Keratinocyte (primary cell): ENCODE measurements at regions not wholly inside any gene's neighbourhood (a gene's known extent, or its start where the extent isn't known, plus 50 kb on each side); places are given as distances from the start of the nearest gene placed in this dataset.

ENCODE experiments used
- DNase-seq: peaks from one replicate; pipeline ENCODE4 v3.0.0-alpha.2; 2011; ENCODE audit warnings: low read depth, missing footprints, low spot score
- FAIRE-seq: peaks from 2 replicates; lab custom pipeline; 2011; peaks lifted over from hg19 to GRCh38; lab: Jason Lieb, UNC
- H2AFZ ChIP-seq: 2 replicates; pipeline ENCODE4 v1.6.0; 2012; ENCODE audit warnings: low read length, control low read depth, inconsistent platforms; ENCODE audit not compliant: control insufficient read depth
- H3K27ac ChIP-seq: 2 replicates; pipeline ENCODE4 v1.5.1; 2011; ENCODE audit warnings: low read length; ENCODE audit not compliant: control insufficient read depth, insufficient read depth
- H3K27me3 ChIP-seq: 3 replicates; pipeline ENCODE4 v1.6.0; 2011; ENCODE audit warnings: low read length; ENCODE audit not compliant: control insufficient read depth, insufficient read depth; ENCODE audit errors: extremely low read depth
- H3K36me3 ChIP-seq, 2 experiments: 2 replicates in 1 of 2; 3 replicates in 1 of 2; pipeline ENCODE4 v1.5.1; 2011; ENCODE audit warnings: low read length in 2 of 2, mild to moderate bottlenecking in 1 of 2; ENCODE audit not compliant: control insufficient read depth in 2 of 2, insufficient read depth in 2 of 2; ENCODE audit errors: extremely low read depth in 1 of 2
- H3K4me1 ChIP-seq: 3 replicates; pipeline ENCODE4 v1.5.1; 2011; ENCODE audit warnings: low read length; ENCODE audit not compliant: control insufficient read depth, insufficient read depth; ENCODE audit errors: extremely low read depth
- H3K4me2 ChIP-seq: 3 replicates; pipeline ENCODE4 v1.6.0; 2011; ENCODE audit warnings: low read depth, low read length; ENCODE audit not compliant: control insufficient read depth, insufficient read depth; ENCODE audit errors: extremely low read depth
- H3K4me3 ChIP-seq, 3 experiments: fragments of 200-600 bp in 1 of 3; sonication (generic) in 1 of 3; 2 replicates in 2 of 3; 3 replicates in 1 of 3; pipeline ENCODE4 v1.5.1; 2011 to 2016; ENCODE audit warnings: low read length in 3 of 3, mild to moderate bottlenecking in 3 of 3, control low read depth in 2 of 3, inconsistent platforms in 1 of 3, low read depth in 1 of 3, mixed read lengths in 1 of 3, mixed run types in 1 of 3, moderate library complexity in 1 of 3; ENCODE audit not compliant: control insufficient read depth in 2 of 3, insufficient read depth in 2 of 3; ENCODE audit errors: extremely low read depth in 1 of 3
- H3K79me2 ChIP-seq: 2 replicates; pipeline ENCODE4 v1.6.0; 2012; ENCODE audit warnings: low read length; ENCODE audit not compliant: control insufficient read depth, insufficient read depth
- H3K9ac ChIP-seq: 3 replicates; pipeline ENCODE4 v1.6.0; 2011; ENCODE audit warnings: low read length; ENCODE audit not compliant: control insufficient read depth, insufficient read depth; ENCODE audit errors: extremely low read depth
- H3K9me1 ChIP-seq: 3 replicates; pipeline ENCODE4 v1.6.0; 2011; ENCODE audit warnings: low read length; ENCODE audit not compliant: control insufficient read depth, insufficient read depth; ENCODE audit errors: extremely low read depth
- H3K9me3 ChIP-seq: 2 replicates; pipeline ENCODE4 v1.5.1; 2012; ENCODE audit warnings: low read depth, low read length; ENCODE audit not compliant: control insufficient read depth
- H4K20me1 ChIP-seq: 3 replicates; pipeline ENCODE4 v1.6.0; 2011; ENCODE audit warnings: low read length; ENCODE audit not compliant: control insufficient read depth, insufficient read depth; ENCODE audit errors: extremely low read depth
- EZH2 ChIP-seq: IDR thresholded peaks from one replicate; pipeline ENCODE4 v1.6.1; 2012; ENCODE audit warnings: inconsistent platforms, mild to moderate bottlenecking, low read length, moderate library complexity
- dilution Hi-C: fragments of 300-500 bp; cut with MboI; formaldehyde crosslinking; loops from one replicate; pipeline ENCODE4 v1.7.0; 2020; ENCODE audit warnings: low sequenced_read_pairs; ENCODE audit not compliant: extremely low pct_ligation_motif_present
- TF ChIP-seq, protein P1 (sequence below), 3 experiments: IDR thresholded peaks in 1 of 3; conservative IDR thresholded peaks in 1 of 3; optimal IDR thresholded peaks in 1 of 3; 2 replicates in 2 of 3; 3 replicates in 1 of 3; pipeline versions ENCODE3 to v1.5.1; 2011; ENCODE audit warnings: low read length in 3 of 3, mild to moderate bottlenecking in 3 of 3, moderate library complexity in 2 of 3, control low read depth in 1 of 3, inconsistent platforms in 1 of 3; ENCODE audit not compliant: insufficient read depth in 2 of 3; ENCODE audit errors: extremely low read depth in 1 of 3

DNA sequence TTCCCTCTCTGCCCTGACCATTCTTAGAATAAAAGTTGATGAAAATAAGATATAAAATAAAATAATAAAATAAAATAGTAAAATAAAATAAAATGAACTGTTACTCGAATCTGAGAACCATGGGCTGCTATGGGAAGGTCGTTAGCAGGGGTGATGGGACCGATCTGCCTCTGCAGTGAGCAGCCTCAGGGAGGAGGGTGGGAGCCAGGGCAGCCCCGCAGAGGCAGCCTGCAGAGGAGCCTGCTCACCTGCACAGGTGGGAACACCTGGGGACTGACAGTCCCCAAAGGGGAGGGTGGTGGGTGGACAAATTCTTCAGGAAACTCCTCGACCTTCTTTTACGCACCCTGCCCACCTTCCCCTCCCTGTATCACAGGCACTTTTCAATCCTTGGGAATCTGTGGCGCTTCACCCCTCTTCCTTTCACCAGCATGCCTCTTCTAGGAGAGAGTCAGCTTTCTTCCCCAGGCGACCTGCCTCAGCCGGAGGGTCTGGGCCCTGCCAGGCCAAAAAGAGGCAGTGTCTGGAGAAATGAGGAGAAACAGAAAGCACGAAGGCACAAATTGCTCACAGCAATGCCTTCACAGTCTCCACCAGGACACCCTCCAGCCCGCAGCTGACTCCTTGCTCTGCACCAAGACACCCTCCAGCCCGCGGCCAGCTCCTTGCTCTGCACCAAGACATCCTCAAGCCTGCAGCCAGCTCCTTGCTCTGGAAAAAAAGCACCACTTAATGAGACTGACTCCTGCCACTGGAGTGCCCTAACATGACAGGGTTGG is 368.4 kb upstream of the SHH start:
- TF ChIP-seq, protein P1, sequence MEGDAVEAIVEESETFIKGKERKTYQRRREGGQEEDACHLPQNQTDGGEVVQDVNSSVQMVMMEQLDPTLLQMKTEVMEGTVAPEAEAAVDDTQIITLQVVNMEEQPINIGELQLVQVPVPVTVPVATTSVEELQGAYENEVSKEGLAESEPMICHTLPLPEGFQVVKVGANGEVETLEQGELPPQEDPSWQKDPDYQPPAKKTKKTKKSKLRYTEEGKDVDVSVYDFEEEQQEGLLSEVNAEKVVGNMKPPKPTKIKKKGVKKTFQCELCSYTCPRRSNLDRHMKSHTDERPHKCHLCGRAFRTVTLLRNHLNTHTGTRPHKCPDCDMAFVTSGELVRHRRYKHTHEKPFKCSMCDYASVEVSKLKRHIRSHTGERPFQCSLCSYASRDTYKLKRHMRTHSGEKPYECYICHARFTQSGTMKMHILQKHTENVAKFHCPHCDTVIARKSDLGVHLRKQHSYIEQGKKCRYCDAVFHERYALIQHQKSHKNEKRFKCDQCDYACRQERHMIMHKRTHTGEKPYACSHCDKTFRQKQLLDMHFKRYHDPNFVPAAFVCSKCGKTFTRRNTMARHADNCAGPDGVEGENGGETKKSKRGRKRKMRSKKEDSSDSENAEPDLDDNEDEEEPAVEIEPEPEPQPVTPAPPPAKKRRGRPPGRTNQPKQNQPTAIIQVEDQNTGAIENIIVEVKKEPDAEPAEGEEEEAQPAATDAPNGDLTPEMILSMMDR (optimal IDR thresholded peaks at IDR 0.05 in 1 of 3, IDR thresholded peaks at IDR 0.05 in 1 of 3, conservative IDR thresholded peaks at IDR 0.05 in 1 of 3; ENCODE audit: extremely low read depth in 1 of 3, insufficient read depth in 2 of 3, low read length in 3 of 3): no peak
- TF ChIP-seq EZH2: no peak
- Histone ChIP-seq H3K9me3 (peaks cover 3% of the 10 kb centered on the region), H3K4me1 (no peaks in the 10 kb centered on the region), H3K4me3 (no peak overlapping the region), H2AFZ (no peak overlapping the region), H3K36me3 (no peaks in the 10 kb centered on the region), H3K9ac (no peak overlapping the region), H3K79me2 (no peaks in the 10 kb centered on the region), H4K20me1 (no peaks in the 10 kb centered on the region), H3K4me2 (no peak overlapping the region), H3K27me3 (no peaks in the 10 kb centered on the region), H3K27ac (no peak overlapping the region), H3K9me1 (no peaks in the 10 kb centered on the region)
- dilution Hi-C loops: no loop called here
- no peak for DNase-seq
- no peak for FAIRE-seq

DNA sequence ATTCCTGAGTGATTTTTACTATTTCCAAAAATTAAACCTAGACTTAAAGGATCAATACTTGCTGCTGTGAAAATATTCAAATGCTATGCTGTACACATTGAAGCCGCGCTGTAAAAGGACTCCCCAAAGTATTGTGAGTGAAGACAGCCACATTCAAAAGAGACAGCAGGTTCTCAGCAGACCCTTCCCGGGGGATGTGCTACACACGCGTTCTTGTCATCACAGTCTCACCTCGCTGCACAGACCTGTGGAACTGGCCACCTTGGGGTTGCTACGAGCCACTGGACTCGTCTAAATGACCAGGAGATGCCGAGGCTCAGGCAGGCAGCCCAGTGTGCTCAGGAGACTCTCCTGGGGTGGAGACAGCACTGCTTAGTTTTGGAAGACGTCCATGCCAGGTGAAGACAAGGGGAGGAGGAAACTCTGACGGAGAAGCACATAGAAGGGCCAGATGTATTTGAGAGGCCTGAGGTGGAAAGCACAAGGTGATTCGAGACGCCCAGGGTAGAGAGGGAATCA is 367.7 kb upstream of the SHH start:
- no peaks in the 10 kb centered on the region for H3K4me1 ChIP-seq
- no peaks in the 10 kb centered on the region for H3K9me1 ChIP-seq
- H3K27me3 ChIP-seq: no peaks in the 10 kb centered on the region
- H2AFZ ChIP-seq: no peak overlapping the region
- H3K27ac ChIP-seq: no peak overlapping the region
- no peak overlapping the region for H3K4me2 ChIP-seq
- H3K9ac ChIP-seq: no peak overlapping the region
- dilution Hi-C loops: no loop called here
- no peak overlapping the region for H3K4me3 ChIP-seq
- DNase-seq (no peak), FAIRE-seq (no peak)
- no peaks in the 10 kb centered on the region for H4K20me1 ChIP-seq
- no peaks in the 10 kb centered on the region for H3K36me3 ChIP-seq
- TF ChIP-seq EZH2: no peak
- TF ChIP-seq, protein P1 (optimal IDR thresholded peaks at IDR 0.05 in 1 of 3, IDR thresholded peaks at IDR 0.05 in 1 of 3, conservative IDR thresholded peaks at IDR 0.05 in 1 of 3; ENCODE audit: extremely low read depth in 1 of 3, insufficient read depth in 2 of 3, low read length in 3 of 3): no peak
- no peaks in the 10 kb centered on the region for H3K79me2 ChIP-seq
- H3K9me3 ChIP-seq: peaks cover 3% of the 10 kb centered on the region
